ENCODE measurements at regions not wholly inside any gene's neighbourhood (a gene's known extent, or its start where the extent isn't known, plus 50 kb on each side); places are given as distances from the start of the nearest gene placed in this dataset.

DNA sequence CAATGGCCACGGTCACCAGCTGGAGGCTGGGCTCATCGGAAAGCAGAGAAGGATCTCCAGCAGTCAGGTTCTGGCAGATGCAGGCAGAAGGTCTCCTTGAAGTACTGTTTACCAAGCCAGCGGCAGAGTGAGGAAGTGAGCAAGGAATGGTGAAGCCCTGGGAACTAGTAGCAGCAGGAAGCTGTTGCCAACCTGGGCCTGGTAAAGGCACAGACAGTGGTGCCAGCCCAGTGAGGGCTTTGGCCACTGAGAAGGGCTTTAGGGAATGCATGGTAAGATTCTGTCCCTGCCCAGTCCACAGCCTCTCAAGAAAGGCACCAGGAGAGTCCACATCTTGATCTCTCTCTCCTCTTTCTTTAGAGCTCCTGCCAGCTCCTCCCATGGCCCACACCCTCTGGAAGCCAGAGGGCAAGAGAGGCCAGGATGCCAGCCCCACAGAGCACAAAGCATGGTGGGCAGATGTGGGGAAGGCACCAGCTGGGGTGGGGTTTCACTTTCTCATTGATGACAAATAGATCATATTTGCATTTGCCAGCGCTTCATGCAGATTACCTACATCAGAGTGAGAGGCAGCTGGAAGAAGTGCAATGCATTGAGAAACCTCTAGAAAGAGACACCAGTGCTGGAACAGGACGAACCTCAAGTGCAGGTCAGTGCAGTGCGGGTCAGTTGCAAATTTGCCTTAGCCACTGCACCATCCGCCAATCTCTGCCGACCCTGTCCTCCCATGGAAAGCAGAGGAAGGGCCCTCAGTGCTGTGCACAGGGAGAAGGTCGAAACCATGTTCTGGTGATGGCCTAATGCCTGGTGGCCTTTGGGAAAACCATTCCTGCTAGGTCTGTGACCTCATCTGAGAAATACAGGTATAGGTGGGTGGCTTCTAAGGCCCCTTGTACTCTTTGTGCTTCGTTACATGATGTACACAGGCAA, 667.8 kb upstream of the MKI67 start:
- no peaks in the 10 kb centered on the region for H3K36me3 ChIP-seq (ENCODE audit: insufficient read depth, low read length)
- no peak overlapping the region for H2AFZ ChIP-seq (ENCODE audit: low read depth, low read length)
- no peaks in the 10 kb centered on the region for H3K27me3 ChIP-seq (ENCODE audit: insufficient read depth, low read depth, low read length)
- no peaks in the 10 kb centered on the region for H3K9me2 ChIP-seq (ENCODE audit: insufficient read depth, low read length)
- no peak overlapping the region for H3K9ac ChIP-seq (ENCODE audit: low read length)
- H3K9me3 ChIP-seq (ENCODE audit: low read length), result no peaks in the 10 kb centered on the region
- no peaks in the 10 kb centered on the region for H4K20me1 ChIP-seq (ENCODE audit: insufficient read depth)
- no peaks in the 10 kb centered on the region for H3F3A ChIP-seq (ENCODE audit: insufficient read depth, low read length, poor library complexity, severe bottlenecking)
- H3K4me2 ChIP-seq (ENCODE audit: low read length), result no peak overlapping the region
- TF ChIP-seq, protein P1, sequence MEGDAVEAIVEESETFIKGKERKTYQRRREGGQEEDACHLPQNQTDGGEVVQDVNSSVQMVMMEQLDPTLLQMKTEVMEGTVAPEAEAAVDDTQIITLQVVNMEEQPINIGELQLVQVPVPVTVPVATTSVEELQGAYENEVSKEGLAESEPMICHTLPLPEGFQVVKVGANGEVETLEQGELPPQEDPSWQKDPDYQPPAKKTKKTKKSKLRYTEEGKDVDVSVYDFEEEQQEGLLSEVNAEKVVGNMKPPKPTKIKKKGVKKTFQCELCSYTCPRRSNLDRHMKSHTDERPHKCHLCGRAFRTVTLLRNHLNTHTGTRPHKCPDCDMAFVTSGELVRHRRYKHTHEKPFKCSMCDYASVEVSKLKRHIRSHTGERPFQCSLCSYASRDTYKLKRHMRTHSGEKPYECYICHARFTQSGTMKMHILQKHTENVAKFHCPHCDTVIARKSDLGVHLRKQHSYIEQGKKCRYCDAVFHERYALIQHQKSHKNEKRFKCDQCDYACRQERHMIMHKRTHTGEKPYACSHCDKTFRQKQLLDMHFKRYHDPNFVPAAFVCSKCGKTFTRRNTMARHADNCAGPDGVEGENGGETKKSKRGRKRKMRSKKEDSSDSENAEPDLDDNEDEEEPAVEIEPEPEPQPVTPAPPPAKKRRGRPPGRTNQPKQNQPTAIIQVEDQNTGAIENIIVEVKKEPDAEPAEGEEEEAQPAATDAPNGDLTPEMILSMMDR (IDR thresholded peaks at IDR 0.05; ENCODE audit: poor library complexity, severe bottlenecking), result no peak
- TF ChIP-seq EZH2 (IDR thresholded peaks at IDR 0.05; ENCODE audit: borderline replicate concordance, insufficient read depth, low read length, poor library complexity, severe bottlenecking), result no peak
- no peak for TF ChIP-seq EP300 (conservative IDR thresholded peaks at IDR 0.05; ENCODE audit: poor library complexity, severe bottlenecking)
- no peak for TF ChIP-seq RAD21 (conservative IDR thresholded peaks at IDR 0.05)
- TF ChIP-seq POLR2AphosphoS5 (IDR thresholded peaks at IDR 0.05), result no peak
- no peak for TF ChIP-seq SMC3 (conservative IDR thresholded peaks at IDR 0.05; ENCODE audit: poor library complexity)
- no peak for TF ChIP-seq TAF1 (IDR thresholded peaks at IDR 0.05; ENCODE audit: low read depth)
- no peak for TF ChIP-seq MXI1 (conservative IDR thresholded peaks at IDR 0.05; ENCODE audit: poor library complexity, severe bottlenecking)
- TF ChIP-seq, protein P2, sequence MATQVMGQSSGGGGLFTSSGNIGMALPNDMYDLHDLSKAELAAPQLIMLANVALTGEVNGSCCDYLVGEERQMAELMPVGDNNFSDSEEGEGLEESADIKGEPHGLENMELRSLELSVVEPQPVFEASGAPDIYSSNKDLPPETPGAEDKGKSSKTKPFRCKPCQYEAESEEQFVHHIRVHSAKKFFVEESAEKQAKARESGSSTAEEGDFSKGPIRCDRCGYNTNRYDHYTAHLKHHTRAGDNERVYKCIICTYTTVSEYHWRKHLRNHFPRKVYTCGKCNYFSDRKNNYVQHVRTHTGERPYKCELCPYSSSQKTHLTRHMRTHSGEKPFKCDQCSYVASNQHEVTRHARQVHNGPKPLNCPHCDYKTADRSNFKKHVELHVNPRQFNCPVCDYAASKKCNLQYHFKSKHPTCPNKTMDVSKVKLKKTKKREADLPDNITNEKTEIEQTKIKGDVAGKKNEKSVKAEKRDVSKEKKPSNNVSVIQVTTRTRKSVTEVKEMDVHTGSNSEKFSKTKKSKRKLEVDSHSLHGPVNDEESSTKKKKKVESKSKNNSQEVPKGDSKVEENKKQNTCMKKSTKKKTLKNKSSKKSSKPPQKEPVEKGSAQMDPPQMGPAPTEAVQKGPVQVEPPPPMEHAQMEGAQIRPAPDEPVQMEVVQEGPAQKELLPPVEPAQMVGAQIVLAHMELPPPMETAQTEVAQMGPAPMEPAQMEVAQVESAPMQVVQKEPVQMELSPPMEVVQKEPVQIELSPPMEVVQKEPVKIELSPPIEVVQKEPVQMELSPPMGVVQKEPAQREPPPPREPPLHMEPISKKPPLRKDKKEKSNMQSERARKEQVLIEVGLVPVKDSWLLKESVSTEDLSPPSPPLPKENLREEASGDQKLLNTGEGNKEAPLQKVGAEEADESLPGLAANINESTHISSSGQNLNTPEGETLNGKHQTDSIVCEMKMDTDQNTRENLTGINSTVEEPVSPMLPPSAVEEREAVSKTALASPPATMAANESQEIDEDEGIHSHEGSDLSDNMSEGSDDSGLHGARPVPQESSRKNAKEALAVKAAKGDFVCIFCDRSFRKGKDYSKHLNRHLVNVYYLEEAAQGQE (IDR thresholded peaks at IDR 0.05; ENCODE audit: borderline replicate concordance), result no peak
- H3K27ac ChIP-seq (ENCODE audit: low read length), result no peak overlapping the region
- H3K4me3 ChIP-seq (ENCODE audit: low read length), result no peak overlapping the region
- H3K79me2 ChIP-seq (replicated peaks; ENCODE audit: insufficient read depth, low read length), result no peaks in the 10 kb centered on the region

DNA sequence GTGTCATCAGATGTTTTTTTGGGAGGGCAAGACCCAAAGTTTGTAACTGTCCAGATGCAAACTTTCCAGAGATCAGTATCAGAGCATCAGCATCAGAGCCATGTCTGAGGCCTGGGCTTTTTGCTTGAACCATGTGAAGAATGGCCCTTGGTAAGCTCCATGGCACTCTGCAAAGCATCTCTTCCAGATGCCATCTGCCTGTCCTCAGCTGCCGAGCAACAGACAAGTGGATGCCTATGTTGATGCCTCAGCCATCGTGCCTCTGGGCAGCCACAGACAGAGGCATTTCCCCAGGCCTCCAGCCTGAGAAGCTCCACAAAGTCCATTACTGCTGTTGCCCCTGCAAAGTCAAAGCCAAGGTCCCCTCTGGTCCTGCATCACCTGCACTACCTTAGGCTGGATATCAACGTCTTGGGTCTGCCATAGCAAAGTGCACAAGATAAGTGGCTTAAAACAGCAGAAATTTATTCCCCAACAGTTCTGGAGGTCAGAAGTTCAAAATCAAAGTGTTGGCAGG, 670.2 kb upstream of the MKI67 start:
- Histone ChIP-seq H3F3A (ENCODE audit: insufficient read depth, low read length, poor library complexity, severe bottlenecking) (no peaks in the 10 kb centered on the region), H3K36me3 (ENCODE audit: insufficient read depth, low read length) (no peaks in the 10 kb centered on the region), H2AFZ (ENCODE audit: low read depth, low read length) (no peak overlapping the region), H3K9me3 (ENCODE audit: low read length) (no peaks in the 10 kb centered on the region), H3K4me3 (ENCODE audit: low read length) (no peak overlapping the region), H3K27ac (ENCODE audit: low read length) (no peak overlapping the region), H3K79me2 (replicated peaks; ENCODE audit: insufficient read depth, low read length) (no peaks in the 10 kb centered on the region), H3K9me2 (ENCODE audit: insufficient read depth, low read length) (no peaks in the 10 kb centered on the region), H4K20me1 (ENCODE audit: insufficient read depth) (no peaks in the 10 kb centered on the region), H3K4me2 (ENCODE audit: low read length) (no peak overlapping the region), H3K9ac (ENCODE audit: low read length) (no peak overlapping the region), H3K27me3 (ENCODE audit: insufficient read depth, low read depth, low read length) (no peaks in the 10 kb centered on the region)
- no peak for TF ChIP-seq POLR2AphosphoS5 (IDR thresholded peaks at IDR 0.05)
- TF ChIP-seq EZH2 (IDR thresholded peaks at IDR 0.05; ENCODE audit: borderline replicate concordance, insufficient read depth, low read length, poor library complexity, severe bottlenecking), result no peak
- TF ChIP-seq SMC3 (conservative IDR thresholded peaks at IDR 0.05; ENCODE audit: poor library complexity), result no peak
- TF ChIP-seq MXI1 (conservative IDR thresholded peaks at IDR 0.05; ENCODE audit: poor library complexity, severe bottlenecking), result no peak
- TF ChIP-seq RAD21 (conservative IDR thresholded peaks at IDR 0.05), result no peak
- TF ChIP-seq, protein P1 (IDR thresholded peaks at IDR 0.05; ENCODE audit: poor library complexity, severe bottlenecking), result no peak
- TF ChIP-seq TAF1 (IDR thresholded peaks at IDR 0.05; ENCODE audit: low read depth), result no peak
- TF ChIP-seq EP300 (conservative IDR thresholded peaks at IDR 0.05; ENCODE audit: poor library complexity, severe bottlenecking), result no peak
- TF ChIP-seq, protein P2 (IDR thresholded peaks at IDR 0.05; ENCODE audit: borderline replicate concordance), result no peak
